Lung microvascular endothelial cell (primary cell): ENCODE measurements at regions not wholly inside any gene's neighbourhood (a gene's known extent, or its start where the extent isn't known, plus 50 kb on each side); places are given as distances from the start of the nearest gene placed in this dataset.
"Not testable (repeated sequence)": the region's sequence is repeated elsewhere in the genome, so short reads cannot be mapped to it uniquely, and the experiment has no call there.

Source experiments
- DNase-seq, 2 donors: peaks; one replicate each; pipeline versions ENCODE4 v3.0.0 to v3.0.0-alpha.2; 2010; ENCODE audit warnings: low read depth in 2 of 2

- DNase-seq = no peak
These were observed 826.5 kb downstream of the UQCRFS1 start for GRCh38 chr19:28386470-28386869.

- no peak for DNase-seq
These were observed 826.9 kb downstream of the UQCRFS1 start for GRCh38 chr19:28386066-28386465.

GRCh38 chr19:28377077-28377476, 835.9 kb downstream of the UQCRFS1 start:
- DNase-seq = peak; percentile 9 to 13

GRCh38 chr19:28374971-28375370, 838.0 kb downstream of the UQCRFS1 start:
- DNase-seq = no peak

GRCh38 chr19:28372576-28373247, 840.2 kb downstream of the UQCRFS1 start:
- no peak for DNase-seq

- DNase-seq = no peak
These were observed 845.8 kb downstream of the UQCRFS1 start for GRCh38 chr19:28367146-28367545.

- no peak for DNase-seq
These were observed 849.7 kb downstream of the UQCRFS1 start for GRCh38 chr19:28363254-28363653.

- DNase-seq = no peak
These were observed 853.2 kb downstream of the UQCRFS1 start for GRCh38 chr19:28359431-28360414.

GRCh38 chr19:28358633-28359032, 854.3 kb downstream of the UQCRFS1 start:
- no peak for DNase-seq

- no peak for DNase-seq
These were observed 861.2 kb downstream of the UQCRFS1 start for GRCh38 chr19:28351761-28352160.

GRCh38 chr19:28351321-28351720, 861.6 kb downstream of the UQCRFS1 start:
- DNase-seq = not testable (repeated sequence)

GRCh38 chr19:28350673-28351072, 862.3 kb downstream of the UQCRFS1 start:
- no peak for DNase-seq

- DNase-seq = no peak
These were observed 862.9 kb downstream of the UQCRFS1 start for GRCh38 chr19:28350037-28350436.

GRCh38 chr19:28349604-28350003, 863.3 kb downstream of the UQCRFS1 start:
- no peak for DNase-seq

- peak in 1 of 2 donors; percentile 6 for DNase-seq
These were observed 867.1 kb downstream of the UQCRFS1 start for GRCh38 chr19:28345811-28346210.

- no peak for DNase-seq
These were observed 871.1 kb downstream of the UQCRFS1 start for GRCh38 chr19:28341810-28342350.

- peak in 1 of 2 donors; percentile 27 for DNase-seq
These were observed 878.5 kb downstream of the UQCRFS1 start for GRCh38 chr19:28334419-28334818.

GRCh38 chr19:28333909-28334308, 879.0 kb downstream of the UQCRFS1 start:
- DNase-seq = no peak

GRCh38 chr19:28332886-28333285, 880.1 kb downstream of the UQCRFS1 start:
- no peak for DNase-seq

GRCh38 chr19:28332351-28332750, 880.6 kb downstream of the UQCRFS1 start:
- no peak for DNase-seq

GRCh38 chr19:28331596-28331995, 881.4 kb downstream of the UQCRFS1 start:
- no peak for DNase-seq

GRCh38 chr19:28330831-28331230, 882.1 kb downstream of the UQCRFS1 start:
- peak; percentile 60 to 83 for DNase-seq
